Liver (tissue), 3 donors: ENCODE measurements at regions not wholly inside any gene's neighbourhood (a gene's known extent, or its start where the extent isn't known, plus 50 kb on each side); places are given as distances from the start of the nearest gene placed in this dataset.

ENCODE experiments used
- ATF3 ChIP-seq: IDR thresholded peaks from 2 replicates; pipeline ENCODE4 v1.6.1; 2016; ENCODE audit warnings: antibody characterized with exemption
- CTCF ChIP-seq: fragments of 150-350 bp; IDR thresholded peaks from 2 replicates; pipeline ENCODE4 v1.5.1; 2017; ENCODE audit warnings: improper control_type of control experiment, low read depth, low read length; ENCODE audit not compliant: missing input control
- EGR1 ChIP-seq, 2 donors: IDR thresholded peaks; 2 replicates each; pipeline ENCODE4 v1.6.1; 2016 to 2018; ENCODE audit warnings: antibody characterized with exemption in 2 of 2, low read depth in 2 of 2
- FOXA1 ChIP-seq: IDR thresholded peaks from 2 replicates; pipeline ENCODE4 v1.6.1; 2016; ENCODE audit warnings: antibody characterized with exemption
- FOXA2 ChIP-seq: IDR thresholded peaks from 2 replicates; pipeline ENCODE4 v1.6.1; 2016; ENCODE audit warnings: antibody characterized with exemption
- MAX ChIP-seq: IDR thresholded peaks from 2 replicates; pipeline ENCODE4 v1.6.1; 2016; ENCODE audit warnings: antibody characterized with exemption
- RAD21 ChIP-seq, 2 donors: IDR thresholded peaks; 2 replicates each; pipeline ENCODE4 v1.6.1; 2016; ENCODE audit warnings: antibody characterized with exemption in 2 of 2, mild to moderate bottlenecking in 2 of 2
- REST ChIP-seq: IDR thresholded peaks from 2 replicates; pipeline ENCODE4 v1.6.1; 2016; ENCODE audit warnings: antibody characterized with exemption, mild to moderate bottlenecking
- SP1 ChIP-seq: IDR thresholded peaks from 2 replicates; pipeline ENCODE4 v1.6.1; 2018; ENCODE audit warnings: antibody characterized with exemption, mild to moderate bottlenecking
- TAF1 ChIP-seq: conservative IDR thresholded peaks from 2 replicates; pipeline ENCODE4 v1.6.1; 2016; ENCODE audit warnings: antibody characterized with exemption, mild to moderate bottlenecking
- YY1 ChIP-seq: IDR thresholded peaks from 2 replicates; pipeline ENCODE4 v1.6.1; 2016; ENCODE audit warnings: antibody characterized with exemption, mild to moderate bottlenecking
- ZBTB33 ChIP-seq: IDR thresholded peaks from 2 replicates; pipeline ENCODE4 v1.6.1; 2016; ENCODE audit warnings: antibody characterized with exemption
- donor health status: healthy.
- donor health status: healthy.

- TF ChIP-seq CTCF (no peak), TAF1 (no peak), ATF3 (no peak), REST (no peak), ZBTB33 (no peak), YY1 (no peak), FOXA2 (no peak), RAD21 (IDR thresholded peaks at IDR 0.05) (no peak), FOXA1 (no peak), SP1 (no peak), EGR1 (IDR thresholded peaks at IDR 0.05; ENCODE audit: low read depth in 2 of 2) (no peak), MAX (no peak)
Measured at GRCh38 chrX:34563804-34564203, 93.3 kb downstream of the TMEM47 start.
